ENCODE measurements at regions not wholly inside any gene's neighbourhood (a gene's known extent, or its start where the extent isn't known, plus 50 kb on each side); places are given as distances from the start of the nearest gene placed in this dataset.

DNA sequence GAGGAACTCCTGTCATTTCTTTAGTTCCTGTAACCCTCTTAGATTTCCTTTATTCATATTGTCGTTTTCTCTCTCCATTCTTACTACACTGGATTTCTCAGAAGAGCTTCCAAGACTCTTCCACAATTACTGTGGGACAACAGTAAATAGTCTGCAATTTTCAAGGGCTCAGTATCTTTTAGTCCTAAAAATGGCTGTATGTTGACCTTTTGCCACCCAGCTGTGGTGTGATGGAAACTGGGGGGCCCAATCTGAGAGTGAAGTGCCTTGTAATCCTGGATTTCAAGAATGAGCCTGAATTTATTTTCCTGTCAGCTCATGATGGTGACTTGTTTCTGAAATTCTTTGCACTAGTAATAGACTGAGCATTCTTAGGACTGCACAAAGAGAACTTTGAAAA, 277.6 kb upstream of the RASGRP1 start (continued):
- TF ChIP-seq, protein P1, sequence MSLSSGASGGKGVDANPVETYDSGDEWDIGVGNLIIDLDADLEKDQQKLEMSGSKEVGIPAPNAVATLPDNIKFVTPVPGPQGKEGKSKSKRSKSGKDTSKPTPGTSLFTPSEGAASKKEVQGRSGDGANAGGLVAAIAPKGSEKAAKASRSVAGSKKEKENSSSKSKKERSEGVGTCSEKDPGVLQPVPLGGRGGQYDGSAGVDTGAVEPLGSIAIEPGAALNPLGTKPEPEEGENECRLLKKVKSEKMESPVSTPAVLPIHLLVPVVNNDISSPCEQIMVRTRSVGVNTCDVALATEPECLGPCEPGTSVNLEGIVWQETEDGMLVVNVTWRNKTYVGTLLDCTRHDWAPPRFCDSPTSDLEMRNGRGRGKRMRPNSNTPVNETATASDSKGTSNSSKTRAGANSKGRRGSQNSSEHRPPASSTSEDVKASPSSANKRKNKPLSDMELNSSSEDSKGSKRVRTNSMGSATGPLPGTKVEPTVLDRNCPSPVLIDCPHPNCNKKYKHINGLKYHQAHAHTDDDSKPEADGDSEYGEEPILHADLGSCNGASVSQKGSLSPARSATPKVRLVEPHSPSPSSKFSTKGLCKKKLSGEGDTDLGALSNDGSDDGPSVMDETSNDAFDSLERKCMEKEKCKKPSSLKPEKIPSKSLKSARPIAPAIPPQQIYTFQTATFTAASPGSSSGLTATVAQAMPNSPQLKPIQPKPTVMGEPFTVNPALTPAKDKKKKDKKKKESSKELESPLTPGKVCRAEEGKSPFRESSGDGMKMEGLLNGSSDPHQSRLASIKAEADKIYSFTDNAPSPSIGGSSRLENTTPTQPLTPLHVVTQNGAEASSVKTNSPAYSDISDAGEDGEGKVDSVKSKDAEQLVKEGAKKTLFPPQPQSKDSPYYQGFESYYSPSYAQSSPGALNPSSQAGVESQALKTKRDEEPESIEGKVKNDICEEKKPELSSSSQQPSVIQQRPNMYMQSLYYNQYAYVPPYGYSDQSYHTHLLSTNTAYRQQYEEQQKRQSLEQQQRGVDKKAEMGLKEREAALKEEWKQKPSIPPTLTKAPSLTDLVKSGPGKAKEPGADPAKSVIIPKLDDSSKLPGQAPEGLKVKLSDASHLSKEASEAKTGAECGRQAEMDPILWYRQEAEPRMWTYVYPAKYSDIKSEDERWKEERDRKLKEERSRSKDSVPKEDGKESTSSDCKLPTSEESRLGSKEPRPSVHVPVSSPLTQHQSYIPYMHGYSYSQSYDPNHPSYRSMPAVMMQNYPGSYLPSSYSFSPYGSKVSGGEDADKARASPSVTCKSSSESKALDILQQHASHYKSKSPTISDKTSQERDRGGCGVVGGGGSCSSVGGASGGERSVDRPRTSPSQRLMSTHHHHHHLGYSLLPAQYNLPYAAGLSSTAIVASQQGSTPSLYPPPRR (CRISPR knock-in tag; IDR thresholded peaks at IDR 0.05; ENCODE audit: borderline replicate concordance): no peak
- TF ChIP-seq HES4 (CRISPR knock-in tag; IDR thresholded peaks at IDR 0.05; ENCODE audit: borderline replicate concordance): no peak
- TF ChIP-seq ARNTL (CRISPR knock-in tag; IDR thresholded peaks at IDR 0.05): no peak
- TF ChIP-seq, protein P2, sequence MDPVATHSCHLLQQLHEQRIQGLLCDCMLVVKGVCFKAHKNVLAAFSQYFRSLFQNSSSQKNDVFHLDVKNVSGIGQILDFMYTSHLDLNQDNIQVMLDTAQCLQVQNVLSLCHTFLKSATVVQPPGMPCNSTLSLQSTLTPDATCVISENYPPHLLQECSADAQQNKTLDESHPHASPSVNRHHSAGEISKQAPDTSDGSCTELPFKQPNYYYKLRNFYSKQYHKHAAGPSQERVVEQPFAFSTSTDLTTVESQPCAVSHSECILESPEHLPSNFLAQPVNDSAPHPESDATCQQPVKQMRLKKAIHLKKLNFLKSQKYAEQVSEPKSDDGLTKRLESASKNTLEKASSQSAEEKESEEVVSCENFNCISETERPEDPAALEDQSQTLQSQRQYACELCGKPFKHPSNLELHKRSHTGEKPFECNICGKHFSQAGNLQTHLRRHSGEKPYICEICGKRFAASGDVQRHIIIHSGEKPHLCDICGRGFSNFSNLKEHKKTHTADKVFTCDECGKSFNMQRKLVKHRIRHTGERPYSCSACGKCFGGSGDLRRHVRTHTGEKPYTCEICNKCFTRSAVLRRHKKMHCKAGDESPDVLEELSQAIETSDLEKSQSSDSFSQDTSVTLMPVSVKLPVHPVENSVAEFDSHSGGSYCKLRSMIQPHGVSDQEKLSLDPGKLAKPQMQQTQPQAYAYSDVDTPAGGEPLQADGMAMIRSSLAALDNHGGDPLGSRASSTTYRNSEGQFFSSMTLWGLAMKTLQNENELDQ (CRISPR knock-in tag; IDR thresholded peaks at IDR 0.05; ENCODE audit: borderline replicate concordance): no peak
- TF ChIP-seq SETDB1 (CRISPR knock-in tag; IDR thresholded peaks at IDR 0.05; ENCODE audit: borderline replicate concordance): no peak
- no peak for TF ChIP-seq SRF (IDR thresholded peaks at IDR 0.05; ENCODE audit: low read depth, low read length)
- TF ChIP-seq, protein P3, sequence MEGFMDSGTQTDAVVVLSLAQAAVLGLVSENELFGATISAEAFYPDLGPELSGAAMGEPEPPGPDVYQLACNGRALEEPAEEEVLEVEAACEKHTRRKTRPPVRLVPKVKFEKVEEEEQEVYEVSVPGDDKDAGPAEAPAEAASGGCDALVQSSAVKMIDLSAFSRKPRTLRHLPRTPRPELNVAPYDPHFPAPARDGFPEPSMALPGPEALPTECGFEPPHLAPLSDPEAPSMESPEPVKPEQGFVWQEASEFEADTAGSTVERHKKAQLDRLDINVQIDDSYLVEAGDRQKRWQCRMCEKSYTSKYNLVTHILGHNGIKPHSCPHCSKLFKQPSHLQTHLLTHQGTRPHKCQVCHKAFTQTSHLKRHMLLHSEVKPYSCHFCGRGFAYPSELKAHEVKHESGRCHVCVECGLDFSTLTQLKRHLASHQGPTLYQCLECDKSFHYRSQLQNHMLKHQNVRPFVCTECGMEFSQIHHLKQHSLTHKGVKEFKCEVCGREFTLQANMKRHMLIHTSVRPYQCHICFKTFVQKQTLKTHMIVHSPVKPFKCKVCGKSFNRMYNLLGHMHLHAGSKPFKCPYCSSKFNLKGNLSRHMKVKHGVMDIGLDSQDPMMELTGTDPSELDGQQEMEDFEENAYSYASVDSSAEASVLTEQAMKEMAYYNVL (CRISPR knock-in tag; IDR thresholded peaks at IDR 0.05; ENCODE audit: borderline replicate concordance): no peak
- TF ChIP-seq NR2C2 (CRISPR knock-in tag; IDR thresholded peaks at IDR 0.05; ENCODE audit: borderline replicate concordance): no peak
- TF ChIP-seq ZNF354B (CRISPR knock-in tag; IDR thresholded peaks at IDR 0.05): no peak
- TF ChIP-seq ZNF563 (CRISPR knock-in tag; IDR thresholded peaks at IDR 0.05): no peak
- TF ChIP-seq KLF11 (CRISPR knock-in tag; IDR thresholded peaks at IDR 0.05): no peak
